ENCODE measurements at regions not wholly inside any gene's neighbourhood (a gene's known extent, or its start where the extent isn't known, plus 50 kb on each side); places are given as distances from the start of the nearest gene placed in this dataset.

- DNase-seq (ENCODE audit: insufficient read length, low spot score) (no peak), FAIRE-seq (no peak)
- TF ChIP-seq POU2F2 (IDR thresholded peaks at IDR 0.05; ENCODE audit: low read depth, low read length) (no peak), SPI1 (IDR thresholded peaks at IDR 0.05; ENCODE audit: low read depth, low read length) (no peak), POLR2AphosphoS5 (IDR thresholded peaks at IDR 0.05; ENCODE audit: low read depth, low read length) (no peak), PAX5 (IDR thresholded peaks at IDR 0.05; ENCODE audit: insufficient read depth, low read length, severe bottlenecking) (no peak)
Measured at GRCh38 chr1:34694383-34694782, 60.5 kb upstream of the GJB5 start.

GRCh38 chr1:34695580-34695979 is 59.3 kb upstream of the GJB5 start:
- FAIRE-seq (no peak), DNase-seq (ENCODE audit: insufficient read length, low spot score) (no peak)
- TF ChIP-seq POLR2A (IDR thresholded peaks at IDR 0.05; ENCODE audit: low read depth, low read length), result no peak
- TF ChIP-seq PAX5 (IDR thresholded peaks at IDR 0.05; ENCODE audit: insufficient read depth, low read length, severe bottlenecking), result no peak
- no peak for TF ChIP-seq SPI1 (IDR thresholded peaks at IDR 0.05; ENCODE audit: low read depth, low read length)
- TF ChIP-seq POLR2AphosphoS5 (IDR thresholded peaks at IDR 0.05; ENCODE audit: low read depth, low read length), result no peak
- no peak for TF ChIP-seq TAF1 (IDR thresholded peaks at IDR 0.05; ENCODE audit: low read depth, low read length)
- TF ChIP-seq POU2F2 (IDR thresholded peaks at IDR 0.05; ENCODE audit: low read depth, low read length), result no peak

GRCh38 chr1:34696230-34696629 is 58.6 kb upstream of the GJB5 start:
- DNase-seq (ENCODE audit: insufficient read length, low spot score), result no peak
- FAIRE-seq, result no peak
- no peak for TF ChIP-seq POU2F2 (IDR thresholded peaks at IDR 0.05; ENCODE audit: low read depth, low read length)
- no peak for TF ChIP-seq PAX5 (IDR thresholded peaks at IDR 0.05; ENCODE audit: insufficient read depth, low read length, severe bottlenecking)
- no peak for TF ChIP-seq POLR2AphosphoS5 (IDR thresholded peaks at IDR 0.05; ENCODE audit: low read depth, low read length)
- TF ChIP-seq TAF1 (IDR thresholded peaks at IDR 0.05; ENCODE audit: low read depth, low read length), result no peak
- TF ChIP-seq SPI1 (IDR thresholded peaks at IDR 0.05; ENCODE audit: low read depth, low read length), result no peak
- TF ChIP-seq POLR2A (IDR thresholded peaks at IDR 0.05; ENCODE audit: low read depth, low read length), result no peak

- DNase-seq (ENCODE audit: insufficient read length, low spot score), result no peak
- no peak for FAIRE-seq
Measured at GRCh38 chr1:34696981-34697380, 57.9 kb upstream of the GJB5 start.

GRCh38 chr1:34697818-34698217 is 57.0 kb upstream of the GJB5 start:
- TF ChIP-seq POLR2AphosphoS5 (IDR thresholded peaks at IDR 0.05; ENCODE audit: low read depth, low read length) (no peak), POLR2A (IDR thresholded peaks at IDR 0.05; ENCODE audit: low read depth, low read length) (no peak), TAF1 (IDR thresholded peaks at IDR 0.05; ENCODE audit: low read depth, low read length) (no peak), POU2F2 (IDR thresholded peaks at IDR 0.05; ENCODE audit: low read depth, low read length) (no peak), PAX5 (IDR thresholded peaks at IDR 0.05; ENCODE audit: insufficient read depth, low read length, severe bottlenecking) (no peak), SPI1 (IDR thresholded peaks at IDR 0.05; ENCODE audit: low read depth, low read length) (no peak)
- no peak for FAIRE-seq
- DNase-seq (ENCODE audit: insufficient read length, low spot score), result no peak

More at GRCh38 chr1:34696981-34697380, 57.9 kb upstream of the GJB5 start:
- TF ChIP-seq TAF1 (IDR thresholded peaks at IDR 0.05; ENCODE audit: low read depth, low read length) (no peak), PAX5 (IDR thresholded peaks at IDR 0.05; ENCODE audit: insufficient read depth, low read length, severe bottlenecking) (no peak), POU2F2 (IDR thresholded peaks at IDR 0.05; ENCODE audit: low read depth, low read length) (no peak), POLR2AphosphoS5 (IDR thresholded peaks at IDR 0.05; ENCODE audit: low read depth, low read length) (no peak), SPI1 (IDR thresholded peaks at IDR 0.05; ENCODE audit: low read depth, low read length) (no peak), POLR2A (IDR thresholded peaks at IDR 0.05; ENCODE audit: low read depth, low read length) (no peak)

GRCh38 chr1:34701326-34702060 is 53.4 kb upstream of the GJB5 start:
- DNase-seq (ENCODE audit: insufficient read length, low spot score) (no peak), FAIRE-seq (no peak)
- no peak for TF ChIP-seq SPI1 (IDR thresholded peaks at IDR 0.05; ENCODE audit: low read depth, low read length)

All from GM12891 (cell line).